Lower leg skin (tissue), 3 donors: ENCODE measurements at regions not wholly inside any gene's neighbourhood (a gene's known extent, or its start where the extent isn't known, plus 50 kb on each side); places are given as distances from the start of the nearest gene placed in this dataset.
"Not testable (repeated sequence)": the region's sequence is repeated elsewhere in the genome, so short reads cannot be mapped to it uniquely, and the experiment has no call there.

Source experiments
- CTCF ChIP-seq, 3 donors: fragments of 450-650 bp; IDR thresholded peaks; one replicate each; pipeline ENCODE4 v1.5.1; 2016; ENCODE audit warnings: antibody characterized with exemption in 3 of 3, mild to moderate bottlenecking in 3 of 3, moderate library complexity in 2 of 3
- POLR2A ChIP-seq, 2 donors: fragments of 450-650 bp; IDR thresholded peaks; one replicate each; pipeline ENCODE4 v1.6.1; 2016 to 2017; ENCODE audit warnings: antibody characterized with exemption in 2 of 2, mild to moderate bottlenecking in 1 of 2, moderate library complexity in 1 of 2

GRCh38 chr11:67758467-67758866 is 84.0 kb upstream of the ALDH3B2 start:
- not testable (repeated sequence) for TF ChIP-seq CTCF, POLR2A (IDR thresholded peaks at IDR 0.05)
